DND-41 (cell line): ENCODE measurements at regions not wholly inside any gene's neighbourhood (a gene's known extent, or its start where the extent isn't known, plus 50 kb on each side); places are given as distances from the start of the nearest gene placed in this dataset.

Source experiments
- CTCF ChIP-seq: IDR thresholded peaks from 2 replicates; pipeline ENCODE4 v1.5.1; 2012; ENCODE audit warnings: borderline replicate concordance, low read length, moderate library complexity, mild to moderate bottlenecking; ENCODE audit not compliant: poor library complexity, severe bottlenecking; ENCODE audit errors: extremely low read depth
- EZH2 ChIP-seq: IDR thresholded peaks from 3 replicates; pipeline ENCODE4 v1.6.1; 2012; ENCODE audit warnings: borderline replicate concordance, low read depth, mild to moderate bottlenecking, moderate library complexity, low read length, inconsistent platforms; ENCODE audit not compliant: severe bottlenecking

GRCh38 chr4:81746071-81746470 is 274.4 kb upstream of the RASGEF1B start:
- TF ChIP-seq CTCF = no peak
- TF ChIP-seq EZH2 = no peak
